HK-2 (cell line): ENCODE measurements at regions not wholly inside any gene's neighbourhood (a gene's known extent, or its start where the extent isn't known, plus 50 kb on each side); places are given as distances from the start of the nearest gene placed in this dataset.

Source experiments
- DNase-seq: peaks from one replicate; pipeline ENCODE4 v3.0.0-alpha.2; 2018; ENCODE audit not compliant: unreplicated experiment

GRCh38 chr3:181859518-181859917 is 147.8 kb downstream of the SOX2 start:
- no peak for DNase-seq

- DNase-seq, result no peak
Observed at GRCh38 chr3:181860235-181860634, 148.5 kb downstream of the SOX2 start.

GRCh38 chr3:181862502-181862901 is 150.8 kb downstream of the SOX2 start:
- DNase-seq, result no peak

- no peak for DNase-seq
Observed at GRCh38 chr3:181868576-181869082, 156.9 kb downstream of the SOX2 start.

- no peak for DNase-seq
Observed at GRCh38 chr3:181872887-181873286, 161.2 kb downstream of the SOX2 start.

- no peak for DNase-seq
Observed at GRCh38 chr3:181879926-181880325, 168.2 kb downstream of the SOX2 start.

- DNase-seq, result no peak
Observed at GRCh38 chr3:181880331-181880730, 168.6 kb downstream of the SOX2 start.

GRCh38 chr3:181881749-181882148 is 170.0 kb downstream of the SOX2 start:
- DNase-seq, result no peak

GRCh38 chr3:181885868-181886630 is 174.3 kb downstream of the SOX2 start:
- DNase-seq, result no peak

GRCh38 chr3:181886676-181887075 is 175.0 kb downstream of the SOX2 start:
- DNase-seq, result no peak

GRCh38 chr3:181887685-181888084 is 176.0 kb downstream of the SOX2 start:
- no peak for DNase-seq

GRCh38 chr3:181888234-181888633 is 176.5 kb downstream of the SOX2 start:
- no peak for DNase-seq

GRCh38 chr3:181892848-181893247 is 181.1 kb downstream of the SOX2 start:
- DNase-seq, result no peak

- no peak for DNase-seq
Observed at GRCh38 chr3:181896605-181897004, 184.9 kb downstream of the SOX2 start.

GRCh38 chr3:181899702-181900101 is 188.0 kb downstream of the SOX2 start:
- no peak for DNase-seq

- no peak for DNase-seq
Observed at GRCh38 chr3:181901626-181902025, 189.9 kb downstream of the SOX2 start.

GRCh38 chr3:181906338-181906737 is 194.6 kb downstream of the SOX2 start:
- no peak for DNase-seq

- DNase-seq, result no peak
Observed at GRCh38 chr3:181909241-181909640, 197.5 kb downstream of the SOX2 start.

- DNase-seq, result no peak
Observed at GRCh38 chr3:181912384-181912783, 200.7 kb downstream of the SOX2 start.

- no peak for DNase-seq
Observed at GRCh38 chr3:181913254-181913653, 201.5 kb downstream of the SOX2 start.

- DNase-seq, result no peak
Observed at GRCh38 chr3:181915551-181915950, 203.8 kb downstream of the SOX2 start.

GRCh38 chr3:181916013-181916412 is 204.3 kb downstream of the SOX2 start:
- DNase-seq, result no peak

- no peak for DNase-seq
Observed at GRCh38 chr3:181917027-181917426, 205.3 kb downstream of the SOX2 start.

- DNase-seq, result no peak
Observed at GRCh38 chr3:181919375-181919774, 207.7 kb downstream of the SOX2 start.
